SK-N-SH (cell line): ENCODE measurements at regions not wholly inside any gene's neighbourhood (a gene's known extent, or its start where the extent isn't known, plus 50 kb on each side); places are given as distances from the start of the nearest gene placed in this dataset.

Experiments
- CTCF ChIA-PET: fragments of 300-600, 350-600 bp; formaldehyde crosslinking; extraction: SDS; loops from one replicate; lab custom pipeline; 2021; lab: Yijun Ruan, JAX
- POLR2A ChIA-PET: fragments of 350-600 bp; sonication (Branson Sonifier 250); formaldehyde crosslinking; extraction: SDS; loops from one replicate; lab custom pipeline; 2020; ENCODE audit warnings: antibody characterized with exemption, inconsistent platforms; lab: Yijun Ruan, JAX
- DNase-seq: peaks from one replicate; pipeline ENCODE4 v3.0.0; 2012
- H2AFZ ChIP-seq: fragments of 200-600 bp; sonication (generic); 2 replicates; pipeline ENCODE4 v1.8.1; 2016; ENCODE audit warnings: antibody characterized with exemption, mild to moderate bottlenecking, low read depth
- H3F3A ChIP-seq: fragments of 200-600 bp; sonication (generic); replicated peaks from 2 replicates; pipeline ENCODE3; 2016; ENCODE audit warnings: antibody characterized with exemption, mild to moderate bottlenecking; ENCODE audit not compliant: insufficient read depth
- H3K27ac ChIP-seq, 2 experiments: fragments of 200-500 bp in 1 of 2; fragments of 200-600 bp in 1 of 2; sonication (Bioruptor generic) in 1 of 2; sonication (generic), shearing (Covaris generic) in 1 of 2; 2 replicates each; pipeline versions ENCODE4 v1.5.1 to v1.6.1; 2014 to 2016; ENCODE audit warnings: low read depth in 2 of 2, inconsistent platforms in 1 of 2, low read length in 1 of 2, mild to moderate bottlenecking in 1 of 2, mixed read lengths in 1 of 2
- H3K27me3 ChIP-seq: fragments of 200-600 bp; sonication (generic), shearing (Covaris generic); 2 replicates; pipeline ENCODE4 v1.6.1; 2016; ENCODE audit warnings: mixed run types; ENCODE audit not compliant: insufficient read depth
- H3K36me3 ChIP-seq, 2 experiments: fragments of 200-500 bp in 1 of 2; fragments of 200-600 bp in 1 of 2; sonication (Bioruptor generic) in 1 of 2; sonication (generic) in 1 of 2; replicated peaks in 1 of 2; 2 replicates each; pipeline versions ENCODE3 to v1.5.1; 2014 to 2016; ENCODE audit warnings: low read length in 1 of 2, mild to moderate bottlenecking in 1 of 2; ENCODE audit not compliant: insufficient read depth in 2 of 2, control insufficient read depth in 1 of 2
- H3K4me1 ChIP-seq, 2 experiments: fragments of 200-500 bp in 1 of 2; fragments of 200-600 bp in 1 of 2; sonication (Bioruptor generic) in 1 of 2; sonication (generic), shearing (Covaris generic) in 1 of 2; 2 replicates each; pipeline versions ENCODE4 v1.5.1 to v1.6.1; 2014 to 2016; ENCODE audit warnings: low read depth in 1 of 2, low read length in 1 of 2, mixed run types in 1 of 2; ENCODE audit not compliant: insufficient read depth in 2 of 2, control insufficient read depth in 1 of 2
- H3K4me2 ChIP-seq: fragments of 200-600 bp; sonication (generic), shearing (Covaris generic); 2 replicates; pipeline ENCODE4 v1.6.1; 2017; ENCODE audit warnings: mixed run types
- H3K4me3 ChIP-seq, 2 experiments: fragments of 200-500 bp in 1 of 2; fragments of 200-600 bp in 1 of 2; sonication (Bioruptor generic) in 1 of 2; sonication (generic), shearing (Covaris generic) in 1 of 2; 2 replicates each; pipeline versions ENCODE4 v1.5.1 to v1.8.1; 2014 to 2016; ENCODE audit warnings: low read depth in 2 of 2, inconsistent platforms in 1 of 2, low read length in 1 of 2, mild to moderate bottlenecking in 1 of 2, mixed read lengths in 1 of 2, moderate library complexity in 1 of 2
- H3K79me2 ChIP-seq: fragments of 200-600 bp; sonication (generic); 2 replicates; pipeline ENCODE4 v1.8.1; 2017; ENCODE audit warnings: mild to moderate bottlenecking; ENCODE audit not compliant: insufficient read depth
- H3K9ac ChIP-seq: fragments of 200-600 bp; sonication (generic); 2 replicates; pipeline ENCODE4 v1.6.1; 2017; ENCODE audit warnings: mixed run types
- H3K9me2 ChIP-seq: fragments of 200-600 bp; sonication (generic); 2 replicates; pipeline ENCODE4 v1.6.1; 2017; ENCODE audit warnings: mixed run types
- H3K9me3 ChIP-seq: fragments of 200-600 bp; sonication (generic); 2 replicates; pipeline ENCODE4 v1.6.1; 2017; ENCODE audit warnings: mixed run types, mild to moderate bottlenecking, moderate library complexity
- H4K20me1 ChIP-seq: fragments of 200-600 bp; sonication (generic); 2 replicates; pipeline ENCODE4 v1.6.1; 2017; ENCODE audit warnings: mild to moderate bottlenecking, mixed run types; ENCODE audit not compliant: insufficient read depth
- EP300 ChIP-seq, 2 experiments: IDR thresholded peaks; 2 replicates each; pipeline versions ENCODE4 v1.4.0 to v1.6.1; 2012; ENCODE audit warnings: borderline replicate concordance in 1 of 2, low read depth in 1 of 2, low read length in 1 of 2
- FOSL2 ChIP-seq: IDR thresholded peaks from 2 replicates; pipeline ENCODE4 v1.4.0; 2012; ENCODE audit warnings: low read depth, mild to moderate bottlenecking, moderate library complexity, borderline replicate concordance
- FOXJ3 ChIP-seq: sonication (generic); formaldehyde crosslinking; IDR thresholded peaks from 2 replicates; pipeline ENCODE4 v1.5.1; 2020; ENCODE audit warnings: mild to moderate bottlenecking, missing genetic modification reagents
- FOXM1 ChIP-seq: IDR thresholded peaks from 2 replicates; pipeline ENCODE4 v1.4.0; 2012; ENCODE audit warnings: low read depth, mild to moderate bottlenecking
- JUND ChIP-seq: IDR thresholded peaks from 2 replicates; pipeline ENCODE4 v1.4.0; 2012
- NFIC ChIP-seq: IDR thresholded peaks from 2 replicates; pipeline ENCODE4 v1.4.0; 2012; ENCODE audit warnings: borderline replicate concordance
- RCOR1 ChIP-seq: fragments of 150-350 bp; IDR thresholded peaks from 2 replicates; pipeline ENCODE4 v1.6.1; 2017; ENCODE audit warnings: antibody characterized with exemption, low read length
- RFX5 ChIP-seq: IDR thresholded peaks from 2 replicates; pipeline ENCODE4 v1.6.1; 2012; ENCODE audit warnings: mild to moderate bottlenecking, improper control_type of control experiment, low read length
- SIN3A ChIP-seq: IDR thresholded peaks from 2 replicates; pipeline ENCODE4 v1.6.1; 2012; ENCODE audit warnings: low read depth, mild to moderate bottlenecking, low read length, moderate library complexity, borderline replicate concordance
- SMC3 ChIP-seq: IDR thresholded peaks from 2 replicates; pipeline ENCODE4 v1.6.1; 2012; ENCODE audit warnings: low read depth, low read length, improper control_type of control experiment
- TEAD4 ChIP-seq: IDR thresholded peaks from 2 replicates; pipeline ENCODE4 v1.4.0; 2012; ENCODE audit warnings: mild to moderate bottlenecking, borderline replicate concordance; ENCODE audit not compliant: insufficient read depth
- YY1 ChIP-seq: IDR thresholded peaks from 2 replicates; pipeline ENCODE4 v1.4.0; 2012; ENCODE audit warnings: low read depth, mild to moderate bottlenecking
- WGBS: methylation state at CpG from one replicate; pipeline ENCODE4 v1.1.6; 2017; ENCODE audit warnings: low lambda C conversion rate; 5-methylcytosine and 5-hydroxymethylcytosine counted together
- TF ChIP-seq, protein P1 (sequence below): IDR thresholded peaks from 2 replicates; pipeline ENCODE4 v1.6.1; 2012; ENCODE audit warnings: mild to moderate bottlenecking, low read depth, low read length, moderate library complexity
- TF ChIP-seq, protein P2 (sequence below): IDR thresholded peaks from 2 replicates; pipeline ENCODE4 v1.4.0; 2012; ENCODE audit warnings: low read depth, borderline replicate concordance
- TF ChIP-seq, protein P3 (sequence below): IDR thresholded peaks from 2 replicates; pipeline ENCODE4; 2012
- TF ChIP-seq, protein P4 (sequence below): fragments of 200-600 bp; sonication (generic); IDR thresholded peaks from 2 replicates; pipeline ENCODE4 v1.6.1; 2017; ENCODE audit warnings: antibody characterized with exemption, mild to moderate bottlenecking, moderate library complexity

DNA sequence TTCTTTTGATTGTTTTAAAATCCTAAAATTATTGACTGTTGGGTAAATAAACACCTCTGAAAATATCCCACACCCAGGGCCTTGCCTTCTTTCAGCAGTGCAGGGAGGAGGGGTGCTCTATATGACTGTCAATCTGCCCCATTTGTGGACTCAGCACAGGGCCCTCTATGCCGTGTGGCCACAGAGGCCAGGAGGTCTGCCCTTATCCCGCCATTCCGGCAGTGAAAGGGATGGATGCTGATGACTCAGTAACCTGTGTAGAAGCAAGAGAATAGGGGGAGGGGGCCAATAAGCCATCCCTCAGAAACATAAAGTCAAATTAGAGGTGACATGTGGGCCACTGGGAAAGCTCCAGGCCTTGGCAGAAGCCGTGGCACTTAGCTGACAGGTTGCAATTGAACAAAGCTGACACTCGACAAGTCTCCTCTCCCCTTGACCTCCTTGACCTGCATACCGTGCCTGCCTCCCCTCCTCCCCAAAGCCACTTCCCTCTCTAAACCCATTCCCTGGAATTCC, 281.4 kb upstream of the DYNLRB2 start:
- H3K4me2 ChIP-seq = no peak overlapping the region
- H3K36me3 ChIP-seq = no peaks in the 10 kb centered on the region
- H3K4me3 ChIP-seq = no peak overlapping the region
- CTCF ChIA-PET = interaction anchor here (0.7 kb wide), 1 partner anchor 264 kb away, joined by 3 read pairs; no protein-coding TSS in a partner anchor
- H3F3A ChIP-seq = no peaks in the 10 kb centered on the region
- no peaks in the 10 kb centered on the region for H3K79me2 ChIP-seq
- POLR2A ChIA-PET = no interaction called here
- no peak overlapping the region for H2AFZ ChIP-seq
- no peaks in the 10 kb centered on the region for H3K9me2 ChIP-seq
- WGBS = 48% methylated on average over 6 of the region's 6 CpGs
- TF ChIP-seq, protein P1, sequence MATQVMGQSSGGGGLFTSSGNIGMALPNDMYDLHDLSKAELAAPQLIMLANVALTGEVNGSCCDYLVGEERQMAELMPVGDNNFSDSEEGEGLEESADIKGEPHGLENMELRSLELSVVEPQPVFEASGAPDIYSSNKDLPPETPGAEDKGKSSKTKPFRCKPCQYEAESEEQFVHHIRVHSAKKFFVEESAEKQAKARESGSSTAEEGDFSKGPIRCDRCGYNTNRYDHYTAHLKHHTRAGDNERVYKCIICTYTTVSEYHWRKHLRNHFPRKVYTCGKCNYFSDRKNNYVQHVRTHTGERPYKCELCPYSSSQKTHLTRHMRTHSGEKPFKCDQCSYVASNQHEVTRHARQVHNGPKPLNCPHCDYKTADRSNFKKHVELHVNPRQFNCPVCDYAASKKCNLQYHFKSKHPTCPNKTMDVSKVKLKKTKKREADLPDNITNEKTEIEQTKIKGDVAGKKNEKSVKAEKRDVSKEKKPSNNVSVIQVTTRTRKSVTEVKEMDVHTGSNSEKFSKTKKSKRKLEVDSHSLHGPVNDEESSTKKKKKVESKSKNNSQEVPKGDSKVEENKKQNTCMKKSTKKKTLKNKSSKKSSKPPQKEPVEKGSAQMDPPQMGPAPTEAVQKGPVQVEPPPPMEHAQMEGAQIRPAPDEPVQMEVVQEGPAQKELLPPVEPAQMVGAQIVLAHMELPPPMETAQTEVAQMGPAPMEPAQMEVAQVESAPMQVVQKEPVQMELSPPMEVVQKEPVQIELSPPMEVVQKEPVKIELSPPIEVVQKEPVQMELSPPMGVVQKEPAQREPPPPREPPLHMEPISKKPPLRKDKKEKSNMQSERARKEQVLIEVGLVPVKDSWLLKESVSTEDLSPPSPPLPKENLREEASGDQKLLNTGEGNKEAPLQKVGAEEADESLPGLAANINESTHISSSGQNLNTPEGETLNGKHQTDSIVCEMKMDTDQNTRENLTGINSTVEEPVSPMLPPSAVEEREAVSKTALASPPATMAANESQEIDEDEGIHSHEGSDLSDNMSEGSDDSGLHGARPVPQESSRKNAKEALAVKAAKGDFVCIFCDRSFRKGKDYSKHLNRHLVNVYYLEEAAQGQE = no peak
- TF ChIP-seq RCOR1 (no peak), TEAD4 (no peak), SIN3A (no peak), FOXM1 (no peak), FOXJ3 (CRISPR knock-in tag) (no peak), NFIC (no peak), SMC3 (no peak), RFX5 (no peak)
- TF ChIP-seq, protein P2, sequence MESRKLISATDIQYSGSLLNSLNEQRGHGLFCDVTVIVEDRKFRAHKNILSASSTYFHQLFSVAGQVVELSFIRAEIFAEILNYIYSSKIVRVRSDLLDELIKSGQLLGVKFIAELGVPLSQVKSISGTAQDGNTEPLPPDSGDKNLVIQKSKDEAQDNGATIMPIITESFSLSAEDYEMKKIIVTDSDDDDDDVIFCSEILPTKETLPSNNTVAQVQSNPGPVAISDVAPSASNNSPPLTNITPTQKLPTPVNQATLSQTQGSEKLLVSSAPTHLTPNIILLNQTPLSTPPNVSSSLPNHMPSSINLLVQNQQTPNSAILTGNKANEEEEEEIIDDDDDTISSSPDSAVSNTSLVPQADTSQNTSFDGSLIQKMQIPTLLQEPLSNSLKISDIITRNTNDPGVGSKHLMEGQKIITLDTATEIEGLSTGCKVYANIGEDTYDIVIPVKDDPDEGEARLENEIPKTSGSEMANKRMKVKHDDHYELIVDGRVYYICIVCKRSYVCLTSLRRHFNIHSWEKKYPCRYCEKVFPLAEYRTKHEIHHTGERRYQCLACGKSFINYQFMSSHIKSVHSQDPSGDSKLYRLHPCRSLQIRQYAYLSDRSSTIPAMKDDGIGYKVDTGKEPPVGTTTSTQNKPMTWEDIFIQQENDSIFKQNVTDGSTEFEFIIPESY = no peak
- TF ChIP-seq, all 33 proteins: peak for 0
- H3K9ac ChIP-seq = no peak overlapping the region
- H3K9me3 ChIP-seq = no peaks in the 10 kb centered on the region
- H3K27ac ChIP-seq = no peak overlapping the region
- DNase-seq = no peak
- H4K20me1 ChIP-seq = no peaks in the 10 kb centered on the region
- H3K27me3 ChIP-seq = no peaks in the 10 kb centered on the region
- H3K4me1 ChIP-seq = peaks cover 0 to 5% of the 10 kb centered on the region in 2 experiments; a peak in 2 of 4 replicates

DNA sequence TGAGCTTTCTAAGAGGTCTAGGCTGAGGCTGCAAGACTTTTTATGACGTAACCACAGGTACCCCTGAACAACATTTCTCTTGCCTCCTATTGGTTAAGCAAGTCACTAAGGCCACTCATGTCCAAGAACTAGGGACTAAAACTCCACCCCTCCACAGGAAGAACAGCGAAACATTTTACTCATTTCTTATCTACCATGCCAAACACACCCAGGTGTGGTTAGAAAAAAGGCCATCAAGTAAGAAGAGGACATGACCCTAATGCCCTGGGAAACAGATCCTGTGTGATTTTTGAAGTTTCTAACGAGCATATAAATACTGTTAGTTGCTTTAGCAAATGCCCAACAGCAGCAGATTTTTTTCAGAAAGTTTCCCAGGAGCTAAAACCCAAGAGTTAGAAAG, 282.4 kb upstream of the DYNLRB2 start:
- CTCF ChIA-PET = interaction anchor here (0.7 kb wide), 1 partner anchor 263 kb away, joined by 3 read pairs; no protein-coding TSS in a partner anchor
- Histone ChIP-seq H3K9me2 (no peaks in the 10 kb centered on the region), H3K27me3 (no peaks in the 10 kb centered on the region), H3K79me2 (no peaks in the 10 kb centered on the region), H3K36me3 (no peaks in the 10 kb centered on the region), H4K20me1 (no peaks in the 10 kb centered on the region), H3K9ac (no peak overlapping the region), H3K4me1 (peaks cover 0 to 5% of the 10 kb centered on the region in 2 experiments; a peak in 2 of 4 replicates), H3K9me3 (no peaks in the 10 kb centered on the region), H3F3A (no peaks in the 10 kb centered on the region), H3K4me3 (no peak overlapping the region), H3K4me2 (no peak overlapping the region), H3K27ac (no peak overlapping the region), H2AFZ (no peak overlapping the region)
- POLR2A ChIA-PET = no interaction called here
- DNase-seq = no peak
- 34% methylated on average over 3 of the region's 3 CpGs for whole genome bisulfite sequencing
- TF ChIP-seq YY1 (no peak), FOXM1 (no peak), JUND (no peak), SIN3A (no peak), EP300 (IDR thresholded peaks at IDR 0.05; ENCODE audit: borderline replicate concordance in 1 of 2, low read depth in 1 of 2, low read length in 1 of 2) (no peak), FOSL2 (no peak)
- TF ChIP-seq, protein P3, sequence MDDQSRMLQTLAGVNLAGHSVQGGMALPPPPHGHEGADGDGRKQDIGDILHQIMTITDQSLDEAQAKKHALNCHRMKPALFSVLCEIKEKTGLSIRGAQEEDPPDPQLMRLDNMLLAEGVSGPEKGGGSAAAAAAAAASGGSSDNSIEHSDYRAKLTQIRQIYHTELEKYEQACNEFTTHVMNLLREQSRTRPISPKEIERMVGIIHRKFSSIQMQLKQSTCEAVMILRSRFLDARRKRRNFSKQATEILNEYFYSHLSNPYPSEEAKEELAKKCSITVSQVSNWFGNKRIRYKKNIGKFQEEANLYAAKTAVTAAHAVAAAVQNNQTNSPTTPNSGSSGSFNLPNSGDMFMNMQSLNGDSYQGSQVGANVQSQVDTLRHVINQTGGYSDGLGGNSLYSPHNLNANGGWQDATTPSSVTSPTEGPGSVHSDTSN = no peak
- TF ChIP-seq, protein P2 = no peak
- TF ChIP-seq, protein P4, sequence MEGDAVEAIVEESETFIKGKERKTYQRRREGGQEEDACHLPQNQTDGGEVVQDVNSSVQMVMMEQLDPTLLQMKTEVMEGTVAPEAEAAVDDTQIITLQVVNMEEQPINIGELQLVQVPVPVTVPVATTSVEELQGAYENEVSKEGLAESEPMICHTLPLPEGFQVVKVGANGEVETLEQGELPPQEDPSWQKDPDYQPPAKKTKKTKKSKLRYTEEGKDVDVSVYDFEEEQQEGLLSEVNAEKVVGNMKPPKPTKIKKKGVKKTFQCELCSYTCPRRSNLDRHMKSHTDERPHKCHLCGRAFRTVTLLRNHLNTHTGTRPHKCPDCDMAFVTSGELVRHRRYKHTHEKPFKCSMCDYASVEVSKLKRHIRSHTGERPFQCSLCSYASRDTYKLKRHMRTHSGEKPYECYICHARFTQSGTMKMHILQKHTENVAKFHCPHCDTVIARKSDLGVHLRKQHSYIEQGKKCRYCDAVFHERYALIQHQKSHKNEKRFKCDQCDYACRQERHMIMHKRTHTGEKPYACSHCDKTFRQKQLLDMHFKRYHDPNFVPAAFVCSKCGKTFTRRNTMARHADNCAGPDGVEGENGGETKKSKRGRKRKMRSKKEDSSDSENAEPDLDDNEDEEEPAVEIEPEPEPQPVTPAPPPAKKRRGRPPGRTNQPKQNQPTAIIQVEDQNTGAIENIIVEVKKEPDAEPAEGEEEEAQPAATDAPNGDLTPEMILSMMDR = no peak
